CD4-positive, alpha-beta T cell treated with Interleukin-1 beta for 1 hour (primary cell): ENCODE measurements at regions not wholly inside any gene's neighbourhood (a gene's known extent, or its start where the extent isn't known, plus 50 kb on each side); places are given as distances from the start of the nearest gene placed in this dataset.

Source experiments
- DNase-seq, 2 donors: peaks; one replicate each; pipeline ENCODE4 v3.0.0-alpha.2; 2020 to 2022

DNA sequence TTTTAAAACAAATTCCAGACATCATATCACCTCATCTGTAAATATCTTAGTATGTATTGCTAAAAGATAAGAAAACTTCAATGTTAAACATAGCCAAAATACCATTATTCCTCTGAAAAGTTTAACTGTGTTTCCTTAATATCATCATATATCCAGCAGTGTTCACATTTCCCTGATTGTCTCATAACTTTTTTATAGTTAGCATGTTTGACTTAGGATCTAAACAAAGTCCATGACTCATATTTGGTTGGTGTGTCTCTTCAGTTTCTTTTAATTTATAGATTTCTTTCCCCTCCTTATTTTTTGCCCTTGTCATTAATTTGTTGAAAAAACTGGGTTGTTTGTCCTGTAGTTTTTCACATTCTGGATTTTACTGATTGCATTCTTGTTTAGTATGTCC, 163.0 kb downstream of the RPS12 start:
- no peak for DNase-seq

DNA sequence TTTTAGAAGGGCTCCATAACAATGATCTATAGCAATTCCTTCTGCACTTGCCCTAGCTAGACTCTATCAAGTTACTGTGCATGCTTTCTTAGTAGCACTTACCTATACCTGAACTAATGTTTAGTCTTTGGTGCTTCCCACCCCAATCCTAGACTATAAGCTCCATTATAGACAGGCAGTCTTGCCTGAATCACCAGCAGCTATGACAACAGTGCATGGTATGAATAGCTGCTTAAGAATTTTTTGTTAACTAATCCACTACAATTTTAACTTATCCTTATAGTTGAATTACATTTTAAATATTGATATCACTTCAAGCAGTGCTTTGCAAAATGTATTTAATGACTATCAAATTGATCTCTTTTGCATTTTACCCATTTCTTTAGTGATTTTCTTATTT, 164.3 kb downstream of the RPS12 start:
- DNase-seq, result no peak

DNA sequence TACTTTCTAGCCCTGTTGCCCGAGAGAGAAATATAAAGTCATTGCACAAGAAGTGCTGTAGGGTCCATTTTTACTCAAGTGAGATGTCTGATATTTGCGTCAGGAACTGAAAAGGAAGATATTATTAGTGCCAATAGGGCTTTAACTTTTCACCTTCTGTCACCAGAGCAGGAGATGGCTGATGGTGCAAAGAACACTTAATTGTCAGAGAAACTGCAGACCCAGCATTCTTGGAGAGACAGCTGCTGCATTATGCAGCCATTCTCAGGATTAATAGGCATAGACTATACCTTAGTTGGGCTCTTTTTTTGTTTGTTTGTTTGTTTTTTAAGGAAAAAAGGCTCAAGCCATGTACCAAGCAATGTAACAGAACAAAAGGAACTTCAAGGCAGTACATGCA, 179.4 kb downstream of the RPS12 start:
- DNase-seq, result no peak

DNA sequence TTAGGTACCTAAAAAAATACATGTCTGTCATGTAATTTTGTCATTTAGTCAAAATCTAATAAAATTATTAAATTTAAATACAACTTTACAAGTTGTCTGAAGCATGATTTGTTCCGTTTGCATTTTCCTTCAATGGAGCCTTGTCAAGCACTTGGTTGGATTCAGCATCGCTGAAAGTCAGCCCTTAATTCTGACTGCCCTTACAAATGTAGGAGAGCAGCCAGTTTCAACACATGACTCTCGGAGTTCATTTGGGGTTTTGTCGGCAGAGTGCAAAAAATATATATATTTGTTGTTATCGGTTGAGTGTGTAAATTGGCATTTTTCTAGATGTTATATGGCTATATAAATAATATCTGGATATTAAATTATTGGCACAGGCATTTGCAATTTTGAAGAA, 180.6 kb downstream of the RPS12 start:
- no peak for DNase-seq

DNA sequence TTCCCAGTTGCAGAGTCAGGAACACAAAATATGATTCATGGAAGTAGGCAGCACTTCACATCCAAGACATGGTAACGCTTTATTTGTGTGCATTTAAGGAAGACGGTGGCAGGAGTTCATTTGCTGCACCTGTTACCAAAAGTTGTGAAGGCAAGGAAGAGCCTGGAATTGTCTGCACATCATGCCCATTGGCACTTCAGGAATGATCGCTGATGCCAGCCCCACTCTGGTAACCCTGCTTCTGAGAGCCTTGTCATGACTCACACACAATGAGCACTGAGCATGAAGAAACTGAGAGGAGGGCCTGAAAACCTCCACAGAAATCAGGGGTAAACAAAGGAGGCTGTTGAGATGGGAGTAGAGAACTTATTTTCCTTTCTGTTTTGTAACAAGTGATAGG, 181.1 kb downstream of the RPS12 start:
- DNase-seq, result no peak

DNA sequence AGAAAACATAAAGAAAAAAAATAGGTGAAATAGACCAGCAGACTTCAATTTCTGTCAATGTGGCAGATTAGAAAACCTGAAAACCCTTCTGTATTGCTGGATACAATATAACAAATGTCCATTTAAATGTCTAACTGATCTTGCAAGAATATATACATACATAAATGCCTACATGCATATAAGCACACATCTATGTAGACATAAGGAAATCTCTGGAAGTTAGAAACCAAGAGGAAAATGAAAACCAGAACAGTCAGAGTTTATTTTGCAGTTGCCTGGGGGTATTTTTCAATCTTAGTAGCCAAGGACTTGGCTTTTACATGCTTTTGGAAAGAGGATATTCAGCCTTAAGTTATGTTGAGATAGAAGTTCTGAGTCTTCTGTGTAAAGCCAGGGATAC, 184.0 kb downstream of the RPS12 start:
- DNase-seq, result no peak

DNA sequence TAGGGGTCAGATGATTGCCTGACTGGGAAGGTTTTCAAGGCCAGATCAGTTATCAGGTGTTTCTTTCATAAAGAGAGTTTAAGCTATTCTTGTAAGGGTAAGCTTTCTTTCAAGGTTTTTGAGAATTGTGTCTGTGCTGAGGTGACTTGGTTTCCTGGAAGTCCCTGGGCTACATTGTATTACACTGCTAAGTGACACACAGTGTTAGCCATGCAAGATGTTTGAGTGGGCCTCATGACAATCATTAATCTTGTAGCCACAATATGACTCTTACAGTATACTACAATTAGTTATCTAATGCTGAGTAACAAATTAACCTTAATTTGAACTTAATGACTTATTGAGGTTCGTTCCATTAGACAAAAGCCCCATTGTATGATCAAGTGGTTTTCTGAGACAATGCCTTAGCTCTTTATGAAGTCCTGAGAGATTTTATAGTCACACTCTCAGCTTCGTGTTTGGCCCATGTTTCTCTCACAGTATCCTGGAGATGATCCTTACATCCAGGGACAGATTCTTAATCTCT, 186.7 kb downstream of the RPS12 start:
- no peak for DNase-seq

DNA sequence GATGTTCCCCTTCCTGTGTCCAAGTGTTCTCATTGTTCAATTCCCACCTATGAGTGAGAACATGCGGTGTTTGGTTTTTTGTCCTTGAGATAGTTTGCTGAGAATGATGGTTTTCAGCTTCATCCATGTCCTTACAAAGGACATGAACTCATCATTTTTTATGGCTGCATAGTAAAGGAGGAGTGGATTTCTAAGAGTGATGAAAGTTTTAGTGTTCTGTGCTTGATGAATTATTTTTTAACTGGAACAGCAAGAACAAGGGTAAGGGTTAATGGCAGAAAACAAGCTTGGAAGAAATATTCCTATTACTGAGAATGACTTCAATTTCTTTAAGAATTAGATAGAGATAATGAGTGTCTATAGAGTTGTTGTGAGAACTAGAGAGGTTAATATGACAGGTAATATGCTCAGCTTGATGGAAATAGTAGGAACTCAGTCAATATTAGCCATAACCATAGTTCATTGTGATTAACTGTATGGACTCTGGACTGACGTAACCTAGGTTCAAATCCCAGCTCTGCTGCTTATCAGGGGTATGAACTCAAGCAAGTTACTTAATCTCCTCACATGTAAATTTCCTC, 190.0 kb downstream of the RPS12 start:
- no peak for DNase-seq

DNA sequence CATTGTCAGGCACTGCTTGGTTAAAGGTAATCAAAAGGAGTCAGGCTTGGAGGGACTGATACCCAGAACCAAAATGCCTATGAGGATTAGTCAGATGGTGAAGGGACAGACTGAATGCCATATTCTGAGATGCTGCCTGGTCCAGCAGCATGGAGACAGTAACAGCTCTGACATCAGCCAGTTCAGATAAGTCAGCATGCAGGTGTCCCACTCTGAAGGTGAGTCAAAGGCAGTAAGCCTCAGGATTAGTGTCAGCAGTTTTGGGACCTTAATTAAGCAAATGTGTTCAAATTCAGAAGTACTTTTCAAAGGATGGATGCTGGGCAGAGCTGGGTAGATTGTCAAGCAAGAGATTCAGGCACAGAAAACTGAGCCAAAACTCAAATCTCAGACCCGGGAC, 198.4 kb downstream of the RPS12 start:
- DNase-seq, result no peak

DNA sequence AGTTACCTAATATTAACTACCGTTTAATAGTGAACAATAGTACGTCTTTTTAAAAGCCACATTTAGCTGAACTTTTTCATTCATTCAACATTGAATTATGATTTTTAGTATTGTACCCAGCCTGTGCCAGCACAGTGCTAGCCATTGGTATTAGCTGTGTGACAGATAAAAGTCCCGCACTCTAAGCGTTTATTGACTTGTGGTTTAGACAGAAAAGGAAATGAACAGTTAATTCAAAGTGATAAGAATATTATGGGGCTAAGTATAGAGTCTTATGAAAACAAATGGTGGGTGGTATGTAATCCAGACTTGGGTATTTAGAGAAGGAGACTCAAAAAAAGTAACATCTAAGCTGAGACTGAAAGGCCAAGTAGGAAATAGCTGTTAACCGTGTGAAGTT, 202.3 kb downstream of the RPS12 start:
- no peak for DNase-seq

DNA sequence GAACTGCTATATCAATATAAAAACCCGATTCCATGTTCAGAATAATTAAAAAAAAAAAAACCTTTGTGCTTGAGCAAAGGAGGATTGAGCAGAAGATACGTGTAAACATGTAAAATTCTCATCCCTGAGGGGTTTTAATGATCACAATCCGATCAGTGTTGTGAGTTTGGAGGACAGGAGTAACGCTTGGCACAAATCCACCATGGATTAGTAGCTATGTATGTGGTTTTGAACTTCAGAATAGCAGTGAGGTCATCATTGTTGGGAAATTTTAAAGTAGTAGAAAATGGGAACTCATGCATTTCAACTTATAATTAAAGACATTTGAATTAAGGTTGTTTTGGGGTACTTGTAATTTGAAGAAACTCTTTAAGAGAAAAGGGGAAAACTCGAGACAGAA, 203.2 kb downstream of the RPS12 start:
- no peak for DNase-seq

DNA sequence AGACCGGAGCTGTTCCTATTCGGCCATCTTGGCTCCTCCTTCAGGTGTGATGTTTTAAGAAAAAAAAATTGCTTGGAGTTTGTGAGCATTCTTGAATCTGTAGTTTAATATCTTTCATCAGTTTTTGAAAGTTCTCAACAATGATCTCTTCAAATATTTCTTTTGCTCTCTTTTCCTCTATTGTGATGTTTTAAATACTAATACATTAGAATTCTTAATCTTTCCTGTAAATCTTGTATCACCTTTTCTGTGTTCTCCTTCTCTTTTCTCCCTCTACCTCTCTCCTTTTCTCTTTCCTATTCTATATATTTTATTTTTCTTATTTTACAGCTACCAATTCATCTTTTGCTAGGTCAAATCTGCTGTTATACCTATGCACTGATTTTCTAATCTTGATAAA, 212.3 kb downstream of the RPS12 start:
- DNase-seq, result no peak

DNA sequence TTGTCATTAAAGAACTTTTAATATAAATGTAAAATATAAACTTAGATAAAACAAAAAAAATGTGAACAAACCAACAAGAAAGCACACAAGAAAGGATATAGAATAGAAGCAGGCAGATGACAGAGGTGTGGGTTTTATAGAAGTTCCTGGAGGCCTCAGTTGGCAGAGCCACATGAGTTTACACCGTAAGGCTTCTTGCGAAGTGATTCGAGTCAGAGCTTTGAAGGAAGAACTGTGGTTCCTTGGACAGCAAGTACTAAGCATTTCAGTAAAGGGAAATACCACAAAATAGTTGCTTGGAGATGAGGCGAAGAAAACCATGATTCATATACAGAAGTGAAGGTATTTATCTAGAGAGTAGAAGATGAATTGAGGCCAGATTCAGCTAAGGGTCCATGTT, 207.9 kb upstream of the EYA4 start:
- no peak for DNase-seq

DNA sequence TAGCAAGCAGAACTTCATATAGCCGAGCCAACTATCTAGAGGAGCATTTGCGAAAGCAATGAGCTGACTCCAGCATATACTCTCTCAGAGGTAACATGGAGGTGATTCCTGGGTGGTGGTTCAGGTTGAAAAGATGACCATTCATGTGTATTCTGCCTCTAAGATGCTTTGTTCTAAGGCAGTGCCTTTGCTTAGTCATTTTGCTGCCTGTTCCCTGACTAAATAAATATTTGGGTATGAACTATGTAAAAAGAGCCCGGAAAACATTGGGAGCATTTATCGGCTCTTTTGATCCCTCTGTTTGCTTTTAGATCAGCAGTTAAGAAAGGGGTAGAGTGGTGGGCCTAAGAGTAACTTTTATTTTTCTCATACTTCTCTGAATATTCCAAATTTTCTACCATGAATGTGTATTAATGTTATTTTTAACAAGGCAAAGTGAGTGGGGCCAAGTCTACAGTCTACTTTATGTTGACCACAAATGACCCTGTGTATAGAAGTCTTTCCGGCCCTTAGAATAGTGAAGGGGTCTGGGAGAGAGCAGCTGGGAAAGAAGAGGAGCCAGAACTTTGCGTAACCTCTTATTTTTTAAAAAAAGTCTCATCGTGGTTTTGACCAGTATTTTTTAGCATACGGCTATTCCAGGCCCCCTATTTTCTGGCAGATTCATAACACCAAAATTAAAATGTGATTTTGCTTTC, 206.5 kb upstream of the EYA4 start:
- DNase-seq, result no peak

DNA sequence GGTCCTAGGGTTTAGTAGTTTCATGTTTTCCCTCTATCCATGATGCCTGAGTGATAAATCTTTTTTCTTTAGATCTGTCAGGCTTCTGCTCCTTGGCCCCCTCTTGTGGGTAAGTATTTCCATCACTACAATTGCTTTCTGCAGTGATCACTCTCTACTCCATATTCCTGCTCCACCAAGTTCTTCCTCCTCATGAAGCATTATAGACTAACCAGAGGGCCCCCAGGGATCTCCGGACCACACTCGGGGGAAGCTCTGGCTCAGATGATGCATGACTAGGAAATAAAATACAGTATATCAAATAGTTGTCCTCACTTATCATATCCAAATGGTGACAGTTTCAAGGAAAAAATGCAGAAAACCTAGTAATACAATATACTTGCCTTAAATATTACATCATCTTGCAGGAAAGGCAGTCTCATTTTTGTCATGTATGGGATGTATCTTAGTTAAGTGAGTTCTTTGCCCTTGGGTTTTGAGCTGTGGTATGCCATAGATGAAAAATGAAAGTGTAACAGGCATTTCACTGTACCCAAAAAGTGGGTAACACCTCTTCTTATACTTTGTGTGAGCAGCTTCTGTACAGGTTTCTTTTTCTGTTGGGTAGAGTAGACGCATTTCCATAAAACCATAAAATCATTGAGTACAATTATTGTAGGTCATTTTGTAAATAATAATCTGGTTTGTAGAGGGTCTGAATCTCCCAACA, 200.9 kb upstream of the EYA4 start:
- no peak for DNase-seq

DNA sequence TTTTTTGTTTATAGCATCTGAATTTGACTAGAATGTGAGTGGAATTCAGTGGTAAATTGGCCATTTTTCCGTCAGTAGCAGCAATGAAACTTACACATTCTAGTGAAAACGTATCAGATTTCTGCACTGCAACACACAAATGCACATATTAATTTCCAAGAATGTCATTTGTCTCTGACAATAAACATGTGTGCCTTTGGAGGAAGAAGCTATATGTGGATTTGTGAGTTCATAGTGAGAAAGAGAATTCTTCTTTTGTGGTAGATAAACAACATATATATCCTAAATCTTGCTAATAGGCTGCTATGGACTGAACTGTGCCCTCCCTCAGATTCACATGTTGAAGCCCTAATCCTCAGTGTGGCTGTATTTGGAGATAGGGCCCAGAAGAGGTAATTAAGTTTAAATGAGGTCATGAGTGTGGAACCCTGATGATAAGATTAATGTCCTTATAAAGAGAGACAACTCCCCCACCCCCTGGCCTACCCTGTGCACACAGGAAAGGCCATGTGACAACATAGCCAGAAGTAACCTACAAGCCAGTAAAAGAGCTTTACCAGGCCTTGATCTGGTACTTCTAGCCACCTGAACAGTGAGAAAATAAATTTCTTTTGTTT, 200.2 kb upstream of the EYA4 start:
- DNase-seq, result no peak

DNA sequence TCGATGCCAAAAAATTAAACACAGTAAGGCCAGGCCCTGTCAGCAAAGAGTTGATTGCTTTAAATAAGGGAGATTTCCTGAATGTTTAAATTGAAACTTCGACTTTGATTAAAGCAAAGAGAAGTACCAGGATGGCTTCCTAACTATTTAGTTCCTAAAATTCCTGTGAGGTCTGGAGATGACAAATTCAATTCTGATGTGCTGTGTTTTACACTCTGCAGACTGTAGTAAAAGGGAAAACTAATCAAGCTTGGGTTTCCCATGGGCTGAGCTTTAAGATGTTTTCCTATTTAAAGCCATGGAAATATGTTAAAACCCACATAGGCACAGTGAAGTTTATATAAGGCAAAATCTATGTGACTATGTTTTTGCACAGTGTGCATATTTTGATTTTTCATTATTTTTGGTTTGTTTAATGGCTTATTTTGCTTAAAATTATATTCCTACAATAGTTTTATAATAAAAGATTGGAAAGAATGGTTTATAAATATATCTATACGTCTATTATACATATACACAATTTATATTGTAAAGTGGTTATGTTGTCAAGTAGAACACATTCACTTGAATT, 198.5 kb upstream of the EYA4 start:
- DNase-seq, result no peak

DNA sequence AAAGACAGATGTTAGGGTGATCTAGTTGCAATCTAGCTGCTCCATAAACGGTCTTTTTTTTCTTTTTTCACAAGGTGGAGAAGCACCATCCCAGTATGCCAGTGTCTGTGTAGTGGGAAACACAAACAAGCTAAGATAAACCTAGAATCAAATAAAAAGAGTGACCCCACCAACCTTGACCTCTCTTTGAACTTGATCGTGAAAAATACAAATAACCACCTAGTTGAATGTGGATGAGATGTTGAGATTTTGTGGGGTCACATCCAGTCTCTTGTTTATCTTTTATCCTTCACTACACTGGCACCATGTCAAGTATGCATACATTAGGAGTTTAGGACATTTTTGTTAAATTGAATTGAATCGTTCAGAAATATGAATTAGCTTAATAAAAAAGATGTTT, 194.6 kb upstream of the EYA4 start:
- no peak for DNase-seq

DNA sequence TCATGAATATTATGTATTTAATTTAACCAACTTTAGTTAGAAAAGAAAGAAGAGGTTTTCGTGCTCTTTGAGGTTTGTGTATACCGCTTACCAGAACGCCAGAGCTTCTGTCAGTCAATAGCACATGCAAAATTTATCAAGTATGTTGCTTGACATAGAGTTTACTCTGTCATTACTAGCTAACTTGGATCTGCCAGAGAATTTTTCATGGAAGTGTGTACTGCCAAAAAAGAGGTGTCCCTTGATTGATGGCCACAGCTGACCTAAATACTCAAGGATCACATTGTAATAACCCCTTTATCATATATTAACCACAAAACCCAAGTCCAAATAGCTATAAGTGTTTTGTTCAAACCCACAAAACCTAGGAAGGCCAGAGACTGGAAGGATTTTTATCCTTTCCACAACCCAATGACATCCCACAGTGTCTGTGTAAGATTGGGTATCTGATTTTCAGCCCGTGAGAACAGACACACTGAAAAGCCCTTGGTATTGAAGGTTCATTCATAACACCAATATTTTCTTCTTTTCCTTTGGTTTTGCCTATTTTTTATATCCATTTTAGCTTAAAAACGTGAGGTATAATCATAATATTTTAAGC, 194.0 kb upstream of the EYA4 start:
- DNase-seq, result no peak

DNA sequence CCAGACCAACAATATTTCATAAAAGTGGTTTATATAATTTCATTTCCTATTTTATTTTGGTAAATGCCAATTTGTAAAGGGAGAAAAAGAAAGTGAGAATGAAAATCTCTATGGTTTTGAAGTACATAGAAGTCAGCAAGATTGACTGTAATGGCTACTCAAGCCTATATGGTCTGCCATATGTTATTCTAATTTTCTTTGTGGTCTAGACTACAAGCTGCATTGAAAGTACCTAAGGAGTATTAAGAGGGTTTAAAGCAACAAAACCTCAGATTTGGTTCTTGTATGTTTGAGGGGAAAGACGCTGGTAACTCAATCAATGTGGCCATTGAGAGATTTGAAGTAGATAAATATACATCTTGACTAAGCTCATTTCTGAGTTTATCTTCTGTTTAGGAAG, 193.5 kb upstream of the EYA4 start:
- no peak for DNase-seq

DNA sequence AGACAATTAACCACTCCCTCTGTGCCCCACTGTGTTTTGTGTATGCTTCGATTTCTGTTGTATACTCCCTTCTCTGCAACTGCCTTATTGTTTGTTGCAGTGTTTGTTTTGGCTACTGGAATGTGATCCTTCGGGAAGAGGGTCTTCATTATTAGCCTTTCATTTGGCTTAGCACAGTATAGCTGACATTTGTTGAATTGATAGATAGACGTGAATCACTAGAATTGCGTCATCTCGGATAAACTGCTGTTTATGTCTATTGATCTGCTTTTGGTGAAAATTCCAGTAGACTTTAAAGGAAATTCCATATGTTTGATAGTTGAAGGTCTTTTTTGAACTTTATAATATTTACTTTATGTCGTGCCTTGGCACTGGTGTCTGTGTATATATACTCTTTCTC, 189.9 kb upstream of the EYA4 start:
- no peak for DNase-seq

DNA sequence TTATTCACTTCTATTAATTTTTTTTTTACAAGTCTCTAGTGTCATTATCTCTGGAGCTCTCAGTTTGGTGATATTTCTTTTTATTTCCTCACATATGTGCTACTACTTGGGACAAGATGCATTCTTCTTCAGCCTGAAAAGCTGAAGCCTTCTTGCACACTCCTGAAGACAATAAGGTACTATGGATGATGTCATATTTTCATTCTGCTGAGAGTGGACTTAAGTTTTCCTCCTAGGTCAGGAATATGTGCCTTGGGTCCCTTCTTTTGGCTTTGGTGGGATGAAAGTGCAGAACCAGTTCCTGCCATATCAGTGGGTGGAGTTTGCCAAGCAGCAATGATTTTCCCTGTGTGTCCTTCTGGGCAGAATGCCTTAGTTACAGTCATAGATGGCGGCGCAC, 188.7 kb upstream of the EYA4 start:
- no peak for DNase-seq

DNA sequence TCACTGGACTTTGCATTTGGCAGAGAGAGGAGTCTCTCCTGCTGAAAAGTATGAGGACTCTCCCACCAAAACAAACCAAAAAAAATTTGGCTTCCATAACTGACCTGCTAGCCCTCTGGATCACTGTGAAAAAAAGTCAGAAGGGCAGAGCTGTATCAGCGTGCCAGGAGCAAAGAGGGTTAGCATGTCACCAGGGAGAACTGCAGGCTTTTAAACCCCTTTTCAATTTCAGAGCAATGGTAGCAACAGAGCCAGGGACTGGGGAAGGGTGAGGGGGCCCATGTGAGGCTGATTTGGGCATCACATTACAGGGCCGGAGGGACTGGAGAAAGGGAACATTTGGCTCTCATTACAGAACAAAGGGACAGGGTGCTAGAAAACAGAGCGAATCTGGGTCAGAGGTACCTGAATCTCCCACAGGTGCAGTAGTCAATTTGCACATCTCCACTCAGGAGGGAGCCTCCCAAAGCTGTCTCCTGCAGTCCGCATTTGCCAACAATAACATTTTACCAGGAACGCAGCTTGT, 185.7 kb upstream of the EYA4 start:
- DNase-seq, result no peak
